GM12865 (cell line): ENCODE measurements at regions not wholly inside any gene's neighbourhood (a gene's known extent, or its start where the extent isn't known, plus 50 kb on each side); places are given as distances from the start of the nearest gene placed in this dataset.

Experiments used
- DNase-seq: peaks from one replicate; pipeline ENCODE4 v3.0.0; 2010; ENCODE audit warnings: low read depth
- H3K4me3 ChIP-seq: 2 replicates; pipeline ENCODE4 v1.5.1; 2011; ENCODE audit warnings: mild to moderate bottlenecking, low read depth, low read length, control low read depth
- CTCF ChIP-seq: IDR thresholded peaks from 2 replicates; pipeline ENCODE4 v1.5.1; 2011; ENCODE audit warnings: low read length, control low read depth, low read depth, inconsistent platforms; ENCODE audit not compliant: insufficient read depth; ENCODE audit errors: missing control alignments

- H3K4me3 ChIP-seq, result no peak overlapping the region
- TF ChIP-seq CTCF, result no peak
- no peak for DNase-seq
Measured at GRCh38 chr6:11328613-11329247, 96.3 kb upstream of the NEDD9 start.

GRCh38 chr6:11327961-11328360 lies 95.5 kb upstream of the NEDD9 start:
- TF ChIP-seq CTCF, result no peak
- no peak overlapping the region for H3K4me3 ChIP-seq
- DNase-seq, result no peak

- DNase-seq, result no peak
- no peak overlapping the region for H3K4me3 ChIP-seq
- TF ChIP-seq CTCF, result no peak
Measured at GRCh38 chr6:11326116-11326515, 93.6 kb upstream of the NEDD9 start.

- DNase-seq, result peak; percentile 84
- no peak overlapping the region for H3K4me3 ChIP-seq
- TF ChIP-seq CTCF, result no peak
Measured at GRCh38 chr6:11324453-11325015, 92.1 kb upstream of the NEDD9 start.

GRCh38 chr6:11323666-11324452 lies 91.4 kb upstream of the NEDD9 start:
- no peak for TF ChIP-seq CTCF
- peak; percentile 83 for DNase-seq
- no peak overlapping the region for H3K4me3 ChIP-seq

GRCh38 chr6:11322252-11322885 lies 89.9 kb upstream of the NEDD9 start:
- H3K4me3 ChIP-seq, result no peak overlapping the region
- TF ChIP-seq CTCF, result no peak
- DNase-seq, result peak; percentile 59
